Activated CD4-positive, alpha-beta memory T cell treated with anti-CD3 and anti-CD28 coated beads for 36 hours (primary cell): ENCODE measurements at regions not wholly inside any gene's neighbourhood (a gene's known extent, or its start where the extent isn't known, plus 50 kb on each side); places are given as distances from the start of the nearest gene placed in this dataset.
"Not testable (repeated sequence)": the region's sequence is repeated elsewhere in the genome, so short reads cannot be mapped to it uniquely, and the experiment has no call there.

Experiments
- CTCF ChIA-PET: fragments of 350-600 bp; sonication (Branson Sonifier 250); formaldehyde crosslinking; loops from one replicate; lab custom pipeline; 2021; ENCODE audit warnings: antibody characterized with exemption, inconsistent platforms; lab: Charles Lee
- POLR2A ChIA-PET: fragments of 350-600 bp; sonication (Branson Sonifier 250); formaldehyde crosslinking; loops from one replicate; lab custom pipeline; 2021; ENCODE audit warnings: antibody characterized with exemption; lab: Charles Lee
- DNase-seq: peaks from one replicate; pipeline ENCODE4 v3.0.0-alpha.2; 2020
- H3K27ac Mint-ChIP-seq: one replicate; pipeline ENCODE4 v1.8.0; 2021; ENCODE audit warnings: mixed read lengths
- H3K27me3 Mint-ChIP-seq: one replicate; pipeline ENCODE4 v1.8.0; 2021; ENCODE audit warnings: mixed read lengths
- H3K36me3 Mint-ChIP-seq: one replicate; pipeline ENCODE4 v1.8.0; 2021; ENCODE audit warnings: mixed read lengths
- H3K4me1 Mint-ChIP-seq: one replicate; pipeline ENCODE4 v1.8.0; 2021; ENCODE audit warnings: low read depth, mixed read lengths
- H3K4me3 Mint-ChIP-seq: one replicate; pipeline ENCODE4 v1.8.0; 2021; ENCODE audit warnings: mild to moderate bottlenecking, mixed read lengths
- H3K9me3 Mint-ChIP-seq: one replicate; pipeline ENCODE4 v1.8.0; 2021; ENCODE audit warnings: mixed read lengths
- intact Hi-C: fragments of 100-400 bp; cut with micrococcal nuclease; formaldehyde crosslinking; loops from one replicate; pipeline ENCODE4 v1.15.1; 2023

DNA sequence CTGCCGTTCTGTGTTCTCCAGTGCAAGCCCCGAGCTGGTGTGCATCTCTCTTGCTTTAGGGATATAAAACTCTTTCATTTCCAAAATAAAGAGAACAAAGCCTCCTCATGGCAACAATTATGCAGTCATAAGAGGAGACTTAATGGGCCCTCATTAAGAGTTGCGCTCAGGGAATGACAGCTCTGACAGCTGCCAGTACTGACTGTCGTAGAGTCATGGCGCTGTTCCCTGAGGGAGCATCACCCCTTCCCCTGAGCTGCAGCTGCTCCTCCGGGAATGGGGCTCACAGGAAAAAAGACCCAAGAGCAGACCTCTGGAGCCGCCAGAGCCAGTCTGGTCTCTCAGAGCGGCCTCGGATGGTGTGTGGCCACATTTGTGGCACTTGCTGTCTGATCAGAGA, 160.3 kb downstream of the TRIM43 start:
- DNase-seq, H3K4me1 Mint-ChIP-seq, H3K9me3 Mint-ChIP-seq, H3K36me3 Mint-ChIP-seq, CTCF ChIA-PET, H3K27me3 Mint-ChIP-seq, POLR2A ChIA-PET, intact Hi-C loops, H3K4me3 Mint-ChIP-seq, H3K27ac Mint-ChIP-seq: not testable (repeated sequence)

DNA sequence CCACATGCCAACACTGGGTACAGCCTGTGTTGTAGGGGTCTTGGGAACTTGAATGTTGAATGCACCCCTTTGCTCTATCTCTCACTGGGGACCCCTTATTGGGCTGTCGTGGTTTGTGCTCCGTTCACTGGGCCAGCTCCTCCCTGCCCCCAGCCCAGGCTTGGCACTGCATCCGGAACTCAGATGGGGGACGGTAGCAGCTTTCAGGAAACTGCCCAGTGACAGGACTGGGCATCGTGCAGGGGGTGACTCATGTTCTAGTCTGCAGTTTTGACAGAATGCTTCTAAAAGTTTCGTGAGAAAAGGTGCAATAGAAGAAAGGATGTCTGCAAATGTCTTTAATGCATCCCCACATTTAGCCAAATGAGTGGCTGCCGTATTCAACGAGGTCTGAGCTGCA, 162.0 kb downstream of the TRIM43 start:
- H3K9me3 Mint-ChIP-seq, H3K4me3 Mint-ChIP-seq, CTCF ChIA-PET, H3K27me3 Mint-ChIP-seq, H3K4me1 Mint-ChIP-seq, H3K27ac Mint-ChIP-seq, intact Hi-C loops, DNase-seq, POLR2A ChIA-PET, H3K36me3 Mint-ChIP-seq: not testable (repeated sequence)

DNA sequence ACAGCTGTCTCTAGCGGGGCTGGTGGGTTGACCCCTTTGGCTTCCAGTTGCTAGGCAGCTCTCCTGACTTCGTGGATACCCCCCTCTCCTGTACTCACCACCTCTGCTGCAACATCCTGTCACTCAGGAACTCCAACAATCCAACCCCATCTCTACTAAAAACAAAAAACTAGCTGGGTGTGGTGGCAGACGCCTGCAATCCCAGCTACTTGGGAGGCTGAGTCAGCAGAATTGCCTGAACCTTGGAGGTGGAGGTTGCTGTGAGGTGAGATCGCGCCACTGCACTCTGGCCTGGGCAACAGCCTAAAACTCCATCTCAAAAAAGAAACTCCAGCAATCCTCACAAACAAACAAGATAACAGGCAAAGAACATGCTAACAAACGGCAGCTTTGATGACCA, 162.4 kb downstream of the TRIM43 start:
- H3K27ac Mint-ChIP-seq, POLR2A ChIA-PET, H3K9me3 Mint-ChIP-seq, CTCF ChIA-PET, H3K4me3 Mint-ChIP-seq, intact Hi-C loops, DNase-seq, H3K27me3 Mint-ChIP-seq, H3K36me3 Mint-ChIP-seq, H3K4me1 Mint-ChIP-seq: not testable (repeated sequence)

DNA sequence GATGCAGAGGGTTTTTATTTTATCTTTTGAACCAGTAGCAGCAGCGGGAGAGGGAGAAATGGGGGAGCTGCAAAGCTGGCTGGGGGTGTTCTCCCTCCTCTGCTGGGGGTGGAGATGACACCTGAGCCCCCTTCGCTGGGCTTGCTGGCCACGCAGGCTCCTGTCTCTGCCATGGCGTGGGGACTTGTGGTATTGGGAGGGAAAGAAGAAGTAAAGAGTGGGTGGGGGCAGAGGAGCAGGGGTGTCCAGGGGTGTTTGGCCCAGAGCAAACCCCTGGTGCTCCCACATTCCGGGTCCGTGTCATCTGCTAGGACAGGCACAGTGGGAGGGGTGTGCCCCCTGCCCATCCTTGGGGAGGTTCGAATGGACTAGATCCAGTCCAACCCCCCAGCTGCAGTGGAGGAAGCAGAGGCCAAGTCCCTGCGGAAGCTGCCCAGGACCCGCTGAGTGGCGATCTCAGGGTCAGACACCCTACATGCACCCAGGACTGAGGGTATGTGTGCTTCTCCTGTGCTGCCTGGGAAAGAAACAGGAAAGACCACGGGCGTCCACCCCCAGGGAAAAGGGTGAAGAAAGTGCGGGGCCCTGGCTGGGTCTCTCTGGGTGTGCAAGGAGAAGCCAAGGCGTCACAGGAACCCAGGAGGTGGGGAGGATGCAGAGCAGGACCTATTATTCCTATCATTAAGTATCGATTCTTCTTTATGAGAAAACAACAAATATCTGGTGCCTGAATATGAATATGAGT, 163.2 kb downstream of the TRIM43 start:
- H3K4me1 Mint-ChIP-seq, DNase-seq, intact Hi-C loops, H3K27me3 Mint-ChIP-seq, POLR2A ChIA-PET, H3K36me3 Mint-ChIP-seq, H3K4me3 Mint-ChIP-seq, CTCF ChIA-PET, H3K9me3 Mint-ChIP-seq, H3K27ac Mint-ChIP-seq: not testable (repeated sequence)

DNA sequence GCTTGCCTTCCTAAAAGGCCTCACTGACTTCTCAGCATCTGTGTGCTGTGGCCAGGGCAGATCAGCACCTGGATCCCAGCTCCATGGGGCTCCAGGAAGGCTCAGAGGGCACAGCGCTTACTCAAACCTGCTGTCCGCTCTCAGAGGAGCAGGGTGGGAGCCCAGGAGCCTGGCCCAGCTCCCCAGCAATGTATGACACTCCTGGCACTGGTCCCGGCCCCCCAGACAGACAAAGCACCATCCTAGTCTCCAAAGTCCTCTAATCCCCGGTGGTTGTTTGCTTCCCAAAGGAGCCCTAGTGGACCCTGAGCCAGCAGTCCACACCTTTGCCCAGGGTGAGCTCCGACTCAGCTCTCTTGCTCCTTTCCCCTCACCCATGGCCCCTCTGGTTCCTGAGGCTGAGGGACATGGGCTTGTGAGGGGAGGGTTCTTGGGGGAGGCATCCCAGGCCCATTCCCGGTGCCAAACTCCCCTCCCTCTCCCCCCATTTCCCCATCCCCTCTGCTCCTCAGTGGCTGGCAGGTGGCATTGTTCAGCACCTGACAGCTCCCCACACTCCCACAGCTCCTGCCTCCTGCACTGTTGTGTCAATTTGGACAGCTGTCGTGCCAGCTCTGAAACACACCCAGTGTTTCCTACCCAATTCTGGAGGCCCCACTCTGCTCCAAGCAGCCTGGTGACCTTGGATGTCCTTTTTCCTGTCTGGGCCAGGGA, 164.3 kb downstream of the TRIM43 start:
- CTCF ChIA-PET, intact Hi-C loops, H3K36me3 Mint-ChIP-seq, H3K4me1 Mint-ChIP-seq, DNase-seq, H3K4me3 Mint-ChIP-seq, POLR2A ChIA-PET, H3K9me3 Mint-ChIP-seq, H3K27ac Mint-ChIP-seq, H3K27me3 Mint-ChIP-seq: not testable (repeated sequence)

DNA sequence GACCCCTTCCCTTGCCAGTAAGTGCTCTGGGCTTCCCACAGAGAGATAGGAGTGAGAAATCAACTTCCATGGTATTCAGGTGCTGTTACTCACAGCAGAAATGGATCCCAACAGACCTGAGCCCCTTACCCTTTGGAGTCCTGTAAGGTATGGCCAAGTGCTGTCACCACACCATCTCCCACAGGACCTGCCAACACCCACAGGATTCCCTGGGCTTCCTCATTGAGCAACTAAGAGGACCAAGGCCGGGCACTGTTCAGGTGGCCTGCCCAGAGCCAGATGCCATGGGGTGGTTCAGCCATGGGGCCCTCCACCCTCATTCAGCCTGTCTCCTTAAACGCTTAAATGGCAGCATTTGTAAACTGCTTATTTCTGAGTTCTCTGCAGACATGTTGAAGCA, 166.2 kb downstream of the TRIM43 start:
- H3K4me1 Mint-ChIP-seq, result no peaks in the 10 kb centered on the region
- H3K27ac Mint-ChIP-seq, result no peak overlapping the region
- H3K9me3 Mint-ChIP-seq, result no peaks in the 10 kb centered on the region

DNA sequence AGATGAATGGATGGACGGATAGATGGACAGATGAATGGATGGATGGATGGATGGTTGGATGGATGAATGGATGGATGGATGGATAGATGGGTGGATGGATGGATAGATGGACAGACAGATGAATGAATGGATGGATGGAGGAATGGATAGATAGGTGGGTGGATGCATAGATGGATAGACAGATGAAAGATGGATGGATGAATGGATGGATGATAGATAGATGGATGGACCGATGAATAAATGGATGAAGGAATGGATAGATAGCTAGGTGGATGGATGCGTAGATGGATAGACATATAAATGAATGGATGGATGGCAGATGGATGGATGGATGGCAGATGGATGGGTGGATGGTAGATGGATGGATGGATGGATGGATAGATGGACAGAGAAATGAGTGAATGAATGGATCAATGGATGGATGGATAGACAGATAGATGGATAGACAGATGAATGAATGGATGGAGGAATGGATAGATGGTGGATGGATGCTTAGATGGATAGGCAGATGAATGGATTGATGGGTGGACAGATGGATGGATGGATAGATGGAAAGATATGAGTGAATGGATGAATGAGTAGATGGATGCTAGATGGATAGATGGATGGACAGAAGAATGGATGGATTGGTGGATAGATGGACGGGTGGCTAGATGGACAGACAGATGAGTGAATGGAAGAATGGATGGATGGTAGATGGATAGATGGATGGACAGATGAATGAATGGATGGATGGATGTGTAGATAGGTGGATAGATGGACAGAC, 167.9 kb downstream of the TRIM43 start:
- intact Hi-C loops, result no loop called here
- Mint-ChIP-seq H3K9me3 (no peaks in the 10 kb centered on the region), H3K27me3 (no peaks in the 10 kb centered on the region)

More for the DNA sequence above, 166.2 kb downstream of the TRIM43 start:
- Mint-ChIP-seq H3K4me3 (no peak overlapping the region), H3K27me3 (peaks cover 2% of the 10 kb centered on the region), H3K36me3 (no peaks in the 10 kb centered on the region)
- CTCF ChIA-PET, result no interaction called here
- no peak for DNase-seq
- intact Hi-C loops, result no loop called here
- POLR2A ChIA-PET, result no interaction called here

DNA sequence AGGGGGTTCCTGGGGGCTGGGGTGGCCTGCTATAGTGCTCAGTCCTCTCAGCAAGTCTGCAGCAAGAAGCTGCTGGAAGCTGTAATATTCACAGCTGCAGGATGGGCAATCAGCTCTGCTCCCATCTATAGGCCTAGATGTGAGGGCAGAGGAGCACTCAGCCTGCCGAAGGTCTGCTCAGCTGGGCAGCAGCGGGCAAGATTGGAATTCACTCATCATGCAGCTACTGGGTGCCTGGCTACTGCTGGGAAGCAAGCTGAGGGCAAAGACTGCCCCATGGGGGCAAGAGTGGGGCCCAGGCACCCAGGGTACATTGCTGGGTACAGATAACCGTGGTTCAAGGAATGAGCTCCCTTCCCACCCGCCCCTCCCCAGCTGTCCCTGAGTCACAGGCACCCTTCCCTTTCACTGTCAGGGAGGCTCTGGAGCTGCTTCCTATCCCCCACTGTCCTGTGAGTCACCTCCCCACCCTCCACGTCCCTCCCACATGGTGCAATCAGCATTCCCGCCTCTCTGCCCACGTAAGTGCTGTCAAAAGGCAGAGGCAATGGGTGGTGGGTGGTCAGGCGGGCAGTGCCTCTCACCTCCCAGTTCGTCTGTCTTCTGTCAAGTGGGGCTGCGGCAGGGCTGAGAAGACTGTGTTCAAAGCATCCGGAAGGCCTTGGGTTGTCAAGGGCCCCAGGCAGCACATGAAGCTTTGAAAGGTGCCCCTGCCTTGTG, 169.2 kb downstream of the TRIM43 start:
- Mint-ChIP-seq H3K27me3 (no peaks in the 10 kb centered on the region), H3K4me3 (no peak overlapping the region), H3K36me3 (no peaks in the 10 kb centered on the region), H3K27ac (no peak overlapping the region), H3K4me1 (no peaks in the 10 kb centered on the region), H3K9me3 (no peaks in the 10 kb centered on the region)
- ChIA-PET CTCF (interaction anchor here (0.6 kb wide), 1 partner anchor 383 kb away, joined by 3 read pairs; no protein-coding TSS in a partner anchor), POLR2A (no interaction called here)
- intact Hi-C loops, result no loop called here
- DNase-seq, result no peak

More for the DNA sequence above, 167.9 kb downstream of the TRIM43 start:
- ChIA-PET POLR2A (no interaction called here), CTCF (no interaction called here)
- no peak for DNase-seq
- Mint-ChIP-seq H3K36me3 (no peaks in the 10 kb centered on the region), H3K4me3 (no peak overlapping the region), H3K27ac (no peak overlapping the region), H3K4me1 (no peaks in the 10 kb centered on the region)

DNA sequence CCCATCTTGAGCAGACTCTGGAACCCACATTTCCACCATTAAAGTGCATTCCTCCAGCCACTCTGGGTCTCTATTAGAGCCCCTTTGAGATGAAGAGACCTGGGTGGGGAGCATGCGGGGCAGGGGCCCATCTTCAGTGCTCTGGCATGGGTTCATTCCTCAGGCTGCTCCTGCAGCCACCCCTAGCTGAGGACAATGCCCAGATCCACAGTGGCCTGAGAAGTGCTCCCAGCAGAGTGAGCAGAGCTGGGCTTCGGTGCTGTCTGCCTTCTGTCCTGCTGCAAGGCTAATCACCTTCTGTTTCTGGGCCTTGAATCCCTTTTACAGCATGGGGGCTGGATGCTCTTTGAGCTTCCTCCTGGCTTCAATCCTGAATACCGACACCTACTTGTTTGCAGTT, 169.8 kb downstream of the TRIM43 start:
- no peak overlapping the region for H3K4me3 Mint-ChIP-seq
- no peak overlapping the region for H3K27ac Mint-ChIP-seq
- H3K4me1 Mint-ChIP-seq, result no peaks in the 10 kb centered on the region
- H3K27me3 Mint-ChIP-seq, result no peaks in the 10 kb centered on the region
- CTCF ChIA-PET, result interaction anchor here (0.6 kb wide), 1 partner anchor 383 kb away, joined by 3 read pairs; no protein-coding TSS in a partner anchor
- no peak for DNase-seq
- H3K36me3 Mint-ChIP-seq, result no peaks in the 10 kb centered on the region
- intact Hi-C loops, result no loop called here
- POLR2A ChIA-PET, result no interaction called here
- no peaks in the 10 kb centered on the region for H3K9me3 Mint-ChIP-seq

DNA sequence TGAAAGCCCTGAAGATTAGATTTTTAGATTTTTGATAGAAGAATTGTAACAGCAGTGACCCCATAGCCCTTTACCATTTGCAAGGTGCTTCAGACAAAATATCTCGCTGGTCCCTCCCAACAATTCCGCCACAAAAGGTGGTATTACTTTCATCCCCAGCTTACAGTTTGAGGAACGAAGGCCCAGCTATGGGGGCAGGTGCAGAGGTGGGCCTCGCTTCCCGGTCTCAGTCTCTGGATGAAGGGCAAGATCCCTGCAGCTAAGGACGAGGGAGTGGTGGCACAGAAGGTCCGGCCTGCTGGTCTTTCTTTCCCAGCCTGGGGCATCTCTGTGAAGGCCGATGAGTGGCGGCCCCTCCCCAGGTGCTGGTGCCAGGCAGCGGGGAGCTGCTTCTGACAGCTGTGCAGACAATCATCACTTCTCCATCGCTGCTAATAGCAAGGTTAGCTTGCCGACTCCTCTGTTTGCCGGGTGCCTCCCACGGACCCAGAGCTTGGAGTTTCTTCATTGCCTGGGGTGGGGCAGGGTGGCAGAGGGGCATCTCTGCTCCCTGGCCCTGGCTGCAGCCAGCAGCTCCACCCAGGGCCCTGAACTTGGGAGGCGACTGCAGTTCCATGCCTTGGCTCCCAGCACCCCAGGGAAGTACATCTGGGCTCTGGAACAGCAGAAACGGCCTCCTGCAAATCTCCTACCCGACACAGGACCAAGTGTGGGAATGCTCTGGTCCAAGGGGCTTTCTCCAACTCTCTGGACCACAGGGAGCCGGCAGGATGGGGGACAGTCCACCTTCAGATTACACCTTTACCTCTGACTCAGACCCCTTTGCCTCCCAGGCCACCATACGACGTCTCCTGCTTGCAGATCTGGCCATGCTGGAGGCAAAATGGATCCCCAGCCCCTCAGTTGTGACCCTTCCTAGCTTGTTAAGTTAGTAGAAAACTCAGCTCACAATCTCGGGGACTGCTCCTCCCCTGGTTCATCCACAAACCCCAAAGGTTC, 170.5 kb downstream of the TRIM43 start:
- H3K27ac Mint-ChIP-seq, H3K4me1 Mint-ChIP-seq, H3K27me3 Mint-ChIP-seq, CTCF ChIA-PET, H3K9me3 Mint-ChIP-seq, intact Hi-C loops, POLR2A ChIA-PET, H3K4me3 Mint-ChIP-seq, DNase-seq, H3K36me3 Mint-ChIP-seq: not testable (repeated sequence)

DNA sequence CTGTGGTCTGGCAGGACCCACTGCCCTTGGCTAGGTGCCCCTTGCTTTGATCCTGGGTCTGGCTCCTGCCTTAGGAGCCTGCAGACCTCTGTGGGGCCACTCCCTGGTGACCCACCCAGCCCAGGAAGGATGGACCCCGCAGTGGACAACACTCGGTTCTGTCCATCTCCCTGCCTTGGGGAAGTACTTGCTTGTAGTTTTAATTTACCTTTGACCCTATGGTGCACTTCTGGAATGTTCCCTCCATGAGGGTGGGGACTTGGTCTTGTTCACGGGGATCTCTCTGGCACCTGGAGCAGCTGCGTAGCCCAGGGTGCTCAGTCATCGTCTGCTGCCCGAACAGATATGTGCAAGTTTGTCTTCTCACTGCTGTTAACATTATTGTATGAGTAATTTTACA, 171.3 kb downstream of the TRIM43 start:
- H3K9me3 Mint-ChIP-seq, H3K4me1 Mint-ChIP-seq, CTCF ChIA-PET, POLR2A ChIA-PET, H3K27me3 Mint-ChIP-seq, H3K36me3 Mint-ChIP-seq, H3K4me3 Mint-ChIP-seq, intact Hi-C loops, DNase-seq, H3K27ac Mint-ChIP-seq: not testable (repeated sequence)
